GM13977 (cell line): ENCODE measurements at regions not wholly inside any gene's neighbourhood (a gene's known extent, or its start where the extent isn't known, plus 50 kb on each side); places are given as distances from the start of the nearest gene placed in this dataset.

Experiments
- DNase-seq: peaks from one replicate; pipeline ENCODE4 v3.0.0; 2012; ENCODE audit warnings: low spot score
- CTCF ChIP-seq: IDR thresholded peaks from 2 replicates; pipeline ENCODE4 v1.5.1; 2012; ENCODE audit warnings: mild to moderate bottlenecking, control low read depth; ENCODE audit not compliant: insufficient read depth; ENCODE audit errors: extremely low read depth, missing control alignments
- in situ Hi-C: fragments of 300-500 bp; cut with MboI; formaldehyde crosslinking; loops from one replicate; pipeline ENCODE4 v1.12.0; 2022; ENCODE audit warnings: low sequenced_read_pairs, low pct_unique_long_range_greater_than_20kb, mixed read lengths, inconsistent platforms; ENCODE audit not compliant: unreplicated experiment

GRCh38 chr20:63128367-63128766 is 87.6 kb downstream of the YTHDF1 start:
- no peak for DNase-seq
- no peak for TF ChIP-seq CTCF
- in situ Hi-C loops: no loop called here

DNA sequence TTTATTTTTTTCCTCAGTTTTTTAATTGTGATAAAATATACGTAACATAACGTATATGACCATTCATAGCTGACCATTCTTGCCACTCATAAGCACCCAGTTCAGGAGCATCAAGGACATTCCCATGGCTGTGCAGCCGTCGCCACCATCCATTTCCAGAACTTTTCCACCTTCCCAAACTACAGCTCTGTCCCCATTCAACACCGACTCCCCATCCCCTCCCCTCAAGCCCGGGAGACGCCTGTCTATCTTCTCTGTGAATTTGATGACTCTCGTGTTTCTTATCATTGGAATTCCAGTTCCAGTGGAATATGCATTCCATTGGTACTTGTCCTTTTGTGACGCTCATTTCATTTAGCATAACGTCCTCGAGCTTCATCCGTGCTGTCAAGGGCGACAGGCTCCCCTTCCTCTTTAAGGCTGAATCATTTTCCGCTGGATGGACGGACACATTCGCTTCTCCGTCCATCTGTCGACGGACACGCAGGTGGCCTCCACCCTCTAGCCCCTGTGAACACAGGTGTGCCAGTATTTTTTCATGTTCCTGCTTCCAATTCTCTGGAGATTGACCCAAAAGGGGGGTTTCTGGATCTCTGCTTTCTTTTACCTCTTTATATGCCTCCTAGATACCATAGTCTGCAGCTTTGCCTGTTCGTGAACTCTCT is 88.1 kb downstream of the YTHDF1 start:
- no peak for TF ChIP-seq CTCF
- DNase-seq: no peak
- in situ Hi-C loops: no loop called here

DNA sequence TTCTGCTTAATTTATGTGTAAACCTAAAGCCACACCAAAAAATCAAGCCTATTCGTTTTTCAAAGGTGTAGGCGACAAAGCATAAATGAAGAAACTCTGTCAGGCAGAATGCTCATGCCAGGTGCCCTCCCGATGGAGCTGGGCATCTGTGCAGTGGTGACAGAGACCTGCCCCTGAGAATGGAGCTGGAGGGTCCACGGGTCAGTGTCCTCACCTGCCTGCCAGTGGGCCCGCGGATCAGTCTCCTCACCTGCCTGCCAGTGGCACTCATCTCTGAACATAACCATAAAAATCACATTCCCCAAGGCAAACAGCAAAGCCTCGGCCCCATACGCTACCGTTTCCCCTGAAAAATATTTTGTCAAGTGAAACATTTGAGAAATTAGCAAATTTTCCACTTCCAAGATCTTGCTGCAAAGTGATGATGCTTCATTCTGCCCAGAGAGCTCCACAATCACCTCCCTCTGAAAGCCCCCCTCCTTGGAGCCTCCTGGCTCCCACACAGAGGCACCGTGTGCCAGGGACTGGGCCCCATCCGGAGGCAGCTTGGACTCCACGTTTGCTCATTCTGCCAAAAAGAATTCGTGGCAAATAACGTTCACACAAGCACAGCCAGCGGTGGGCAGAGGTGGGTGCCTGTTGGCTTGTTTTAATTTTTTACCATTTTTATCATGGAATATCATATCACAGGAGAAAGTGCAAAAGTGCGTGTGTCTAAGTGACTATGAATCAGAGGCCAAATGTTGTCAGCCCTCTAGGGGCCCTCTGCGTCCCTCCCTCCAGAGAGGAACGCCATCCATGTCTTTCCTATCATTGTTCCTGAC is 88.8 kb downstream of the YTHDF1 start:
- DNase-seq: no peak
- in situ Hi-C loops: no loop called here
- no peak for TF ChIP-seq CTCF

DNA sequence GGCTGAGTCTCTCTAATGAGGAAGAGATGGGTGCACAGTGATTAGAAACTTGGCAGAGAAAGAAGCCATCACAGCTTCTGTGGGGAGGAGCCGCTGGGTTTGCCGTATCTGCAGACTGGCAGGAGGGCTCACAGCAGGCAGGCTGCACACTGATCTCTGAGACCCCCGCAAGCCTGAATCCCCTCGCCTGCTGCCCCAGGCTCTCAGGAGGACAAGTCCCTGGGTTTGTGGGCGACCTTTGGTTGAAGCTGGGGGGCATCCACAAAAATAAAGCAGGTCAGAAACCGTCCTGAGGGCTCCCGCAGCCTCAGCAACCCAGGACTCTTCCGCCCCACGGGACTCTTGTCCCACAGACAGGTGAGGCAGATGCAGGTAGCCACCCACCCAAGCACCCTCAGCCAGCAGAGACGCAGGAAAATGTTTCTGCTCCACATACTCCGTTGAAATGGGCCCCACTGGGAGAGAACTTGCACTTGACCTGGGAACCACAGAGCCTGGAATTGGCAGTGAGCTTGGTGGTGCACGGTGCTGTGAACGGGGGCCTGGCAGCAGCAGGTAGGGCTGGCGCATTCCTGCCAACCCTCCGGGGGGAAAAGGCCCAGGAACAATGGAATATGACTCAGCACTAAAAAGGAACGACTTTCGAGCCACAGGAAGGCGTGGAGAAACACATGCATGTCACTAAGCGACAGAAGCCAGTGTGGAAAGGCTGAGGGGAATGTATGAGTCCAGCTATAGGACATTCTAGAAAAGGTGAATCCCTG is 89.9 kb downstream of the YTHDF1 start:
- in situ Hi-C loops: no loop called here
- no peak for DNase-seq
- TF ChIP-seq CTCF: no peak

- in situ Hi-C loops: no loop called here
- no peak for DNase-seq
- TF ChIP-seq CTCF: no peak
Measured at GRCh38 chr20:63125581-63125837, 90.4 kb downstream of the YTHDF1 start.

- no peak for TF ChIP-seq CTCF
- in situ Hi-C loops: no loop called here
- no peak for DNase-seq
Measured at GRCh38 chr20:63124782-63125580, 91.0 kb downstream of the YTHDF1 start.
